Adrenal gland (tissue), 9 donors: ENCODE measurements at regions not wholly inside any gene's neighbourhood (a gene's known extent, or its start where the extent isn't known, plus 50 kb on each side); places are given as distances from the start of the nearest gene placed in this dataset.
A peak's percentile ranks its signal among the peaks of the same experiment; 100 is the strongest.

Experiments
- DNase-seq, 7 donors: peaks; one replicate each; pipeline ENCODE4 v3.0.0-alpha.2; 2019 to 2020
- H3K27ac ChIP-seq, 5 donors: fragments of 200-600 bp; sonication (generic) in 4 of 5; 1 replicate in 3 of 5; 2 replicates in 2 of 5; pipeline versions ENCODE4 v1.5.1 to v1.8.0; 2016 to 2020; ENCODE audit warnings: mild to moderate bottlenecking in 1 of 5
- H3K27me3 ChIP-seq: fragments of 200-600 bp; 2 replicates; pipeline ENCODE4 v1.8.0; 2021
- H3K36me3 ChIP-seq, 2 donors: fragments of 200-600 bp; replicated peaks in 1 of 2; 1 replicate in 1 of 2; 2 replicates in 1 of 2; pipeline versions ENCODE4 v1.5.1 to v1.8.0; 2018 to 2022
- H3K4me1 ChIP-seq, 2 donors: fragments of 200-600 bp; replicated peaks in 1 of 2; 1 replicate in 1 of 2; 2 replicates in 1 of 2; pipeline versions ENCODE4 v1.5.1 to v1.8.0; 2018 to 2021
- H3K4me3 ChIP-seq, 4 donors: fragments of 200-600 bp; sonication (generic) in 3 of 4; one replicate each; pipeline ENCODE4 v1.5.1; 2016 to 2018
- H3K9me3 ChIP-seq, 3 donors: fragments of 200-600 bp; sonication (generic) in 1 of 3; replicated peaks in 1 of 3; 1 replicate in 2 of 3; 2 replicates in 1 of 3; pipeline versions ENCODE4 v1.5.1 to v1.8.0; 2016 to 2021
- CTCF ChIP-seq, 6 experiments: fragments of 450-650 bp in 4 of 6; fragments of 200-600 bp in 2 of 6; sonication (generic) in 1 of 6; IDR thresholded peaks; 1 replicate in 5 of 6; 2 replicates in 1 of 6; pipeline versions ENCODE4 v1.5.1 to v1.8.0; 2016 to 2021; ENCODE audit warnings: antibody characterized with exemption in 6 of 6, mild to moderate bottlenecking in 2 of 6, moderate library complexity in 1 of 6
- POLR2A ChIP-seq, 2 donors: fragments of 450-650 bp; IDR thresholded peaks; one replicate each; pipeline ENCODE4 v1.6.1; 2017; ENCODE audit warnings: antibody characterized with exemption in 2 of 2, mild to moderate bottlenecking in 2 of 2, moderate library complexity in 1 of 2
- WGBS, 4 donors: extraction: QIAGEN DNeasy Blood & Tissue Kit in 2 of 4; methylation state at CpG; one replicate each; pipeline versions ENCODE4 v1.1.5 to v1.1.7; 2013 to 2017; 5-methylcytosine and 5-hydroxymethylcytosine counted together
- intact Hi-C, 2 donors: fragments of 100-400 bp; cut with DNase I; formaldehyde crosslinking; loops; one replicate each; pipeline versions ENCODE4 v1.14.1 to v1.15.0; 2022 to 2023
- donor health status: healthy with polysubstance abuse.
- donor health status: Bipolar disorder and iron deficiency.
- donor health status: DM: yes; HTN: yes; CAD: no.
- donor health status: DM: no; HTN: no; CAD: no.
- donor health status: DM: no; HTN: no; CAD: no.

- H3K9me3 ChIP-seq: no peaks in the 10 kb centered on the region
- H3K27me3 ChIP-seq: no peaks in the 10 kb centered on the region
- intact Hi-C loops: no loop called here
- DNase-seq: no peak
- WGBS, 4 donors: 76 to 84% (median 79%) methylated on average over 2 of the region's 2 CpGs
- no peak overlapping the region for H3K4me3 ChIP-seq
- H3K36me3 ChIP-seq: no peaks in the 10 kb centered on the region
- no peak overlapping the region for H3K27ac ChIP-seq
- TF ChIP-seq CTCF (IDR thresholded peaks at IDR 0.05): no peak
- no peaks in the 10 kb centered on the region for H3K4me1 ChIP-seq
Observed at GRCh38 chr17:71941920-71942319, 178.9 kb upstream of the SOX9 start.

GRCh38 chr17:71942626-71943025 is 178.2 kb upstream of the SOX9 start:
- H3K4me1 ChIP-seq: no peaks in the 10 kb centered on the region
- H3K36me3 ChIP-seq: no peaks in the 10 kb centered on the region
- DNase-seq: peak in 5 of 7 donors; percentile 3 to 29 (median 16)
- intact Hi-C loops: no loop called here
- TF ChIP-seq CTCF (IDR thresholded peaks at IDR 0.05): no peak
- TF ChIP-seq POLR2A (IDR thresholded peaks at IDR 0.05): no peak
- WGBS, 4 donors: 29 to 55% (median 35%) methylated on average over 3 of the region's 3 CpGs
- no peaks in the 10 kb centered on the region for H3K9me3 ChIP-seq
- no peak overlapping the region for H3K4me3 ChIP-seq
- no peaks in the 10 kb centered on the region for H3K27me3 ChIP-seq
- no peak overlapping the region for H3K27ac ChIP-seq

GRCh38 chr17:71948703-71949422 is 172.0 kb upstream of the SOX9 start:
- H3K27ac ChIP-seq: no peak overlapping the region
- no peak overlapping the region for H3K4me3 ChIP-seq
- no peak for DNase-seq
- 79 to 95% (median 87%) methylated on average over 4 of the region's 4 CpGs for WGBS, 4 donors
- no peaks in the 10 kb centered on the region for H3K4me1 ChIP-seq
- H3K36me3 ChIP-seq: no peaks in the 10 kb centered on the region
- TF ChIP-seq CTCF (IDR thresholded peaks at IDR 0.05) (no peak), POLR2A (IDR thresholded peaks at IDR 0.05) (no peak)
- intact Hi-C loops: no loop called here
- H3K9me3 ChIP-seq: no peaks in the 10 kb centered on the region
- H3K27me3 ChIP-seq: no peaks in the 10 kb centered on the region

DNA sequence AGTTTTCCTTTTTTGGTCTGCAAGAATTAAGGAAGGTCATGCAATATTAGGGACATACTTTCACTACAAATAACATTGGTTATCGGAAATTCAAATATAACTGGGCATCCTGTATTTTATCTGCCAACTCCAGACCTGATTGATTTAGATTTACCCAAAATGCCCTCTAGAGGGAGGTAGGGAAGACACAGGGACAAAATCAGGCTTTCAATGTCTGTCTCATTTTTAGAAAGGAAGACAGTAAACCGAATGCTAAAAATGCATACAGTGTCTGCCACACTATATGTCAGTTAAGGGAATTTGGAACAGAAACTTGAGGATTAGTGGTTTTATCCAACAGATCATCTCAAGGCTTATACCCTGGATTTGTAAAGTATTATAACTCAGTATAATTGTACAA is 161.7 kb upstream of the SOX9 start:
- TF ChIP-seq POLR2A (IDR thresholded peaks at IDR 0.05) (no peak), CTCF (IDR thresholded peaks at IDR 0.05) (peak in 5 of 6 experiments; percentile 10 to 40 (median 20))
- 79 to 90% (median 80%) methylated on average over 2 of the region's 2 CpGs for WGBS, 4 donors
- no peaks in the 10 kb centered on the region for H3K4me1 ChIP-seq
- intact Hi-C loops: no loop called here
- no peak overlapping the region for H3K27ac ChIP-seq
- H3K36me3 ChIP-seq: no peaks in the 10 kb centered on the region
- no peak for DNase-seq
- no peak overlapping the region for H3K4me3 ChIP-seq
- H3K9me3 ChIP-seq: no peaks in the 10 kb centered on the region
- no peaks in the 10 kb centered on the region for H3K27me3 ChIP-seq
